H1 (cell line): ENCODE measurements at regions not wholly inside any gene's neighbourhood (a gene's known extent, or its start where the extent isn't known, plus 50 kb on each side); places are given as distances from the start of the nearest gene placed in this dataset.

Source experiments
- CTCF ChIA-PET: fragments of 300-600 bp; sonication (Branson Sonifier 250); formaldehyde crosslinking; loops from one replicate; lab custom pipeline; 2021; ENCODE audit not compliant: partially characterized antibody; lab: Charles Lee
- POLR2A ChIA-PET: fragments of 300-600 bp; sonication (Branson Sonifier 250); formaldehyde crosslinking; loops from one replicate; lab custom pipeline; 2021; ENCODE audit warnings: inconsistent platforms; ENCODE audit not compliant: partially characterized antibody; lab: Charles Lee
- DNase-seq, 2 experiments: peaks; one replicate each; pipeline versions ENCODE4 v3.0.0 to v3.0.0-alpha.2; 2010 to 2022; ENCODE audit warnings: low spot score in 2 of 2, low read depth in 1 of 2, mixed read lengths in 1 of 2
- FAIRE-seq: peaks from 2 replicates; lab custom pipeline; 2011; peaks lifted over from hg19 to GRCh38; lab: Jason Lieb, UNC
- H2AFZ ChIP-seq: 2 replicates; pipeline ENCODE4 v1.8.1; 2012; ENCODE audit warnings: low read length, inconsistent platforms
- H2AK5ac ChIP-seq: 2 replicates; pipeline ENCODE4 v1.6.1; 2013; ENCODE audit warnings: low read depth, low read length
- H2BK120ac ChIP-seq: replicated peaks from 2 replicates; pipeline ENCODE3; 2013; ENCODE audit warnings: low read depth, low read length, inconsistent platforms
- H2BK12ac ChIP-seq: 2 replicates; pipeline ENCODE4 v1.6.1; 2013; ENCODE audit warnings: low read depth, low read length
- H2BK15ac ChIP-seq: 2 replicates; pipeline ENCODE4 v1.6.1; 2013; ENCODE audit warnings: low read length
- H2BK20ac ChIP-seq: 2 replicates; pipeline ENCODE4 v1.6.1; 2013; ENCODE audit warnings: low read length
- H2BK5ac ChIP-seq: 2 replicates; pipeline ENCODE4 v1.6.1; 2013; ENCODE audit warnings: low read depth, low read length
- H3K14ac ChIP-seq: 2 replicates; pipeline ENCODE4 v1.6.1; 2013; ENCODE audit warnings: inconsistent platforms; ENCODE audit not compliant: insufficient read length
- H3K18ac ChIP-seq: 2 replicates; pipeline ENCODE4 v1.6.1; 2013; ENCODE audit warnings: low read length; ENCODE audit errors: extremely low read depth
- H3K23ac ChIP-seq: 2 replicates; pipeline ENCODE4 v1.6.1; 2013; ENCODE audit warnings: inconsistent platforms; ENCODE audit not compliant: insufficient read length
- H3K23me2 ChIP-seq: 2 replicates; pipeline ENCODE4 v1.6.1; 2013; ENCODE audit warnings: low read depth, low read length
- H3K27ac ChIP-seq: 2 replicates; pipeline ENCODE4 v1.6.1; 2011; ENCODE audit warnings: low read depth, low read length, inconsistent platforms
- H3K27me3 ChIP-seq, 4 experiments: replicated peaks in 1 of 4; 1 replicate in 1 of 4; 2 replicates in 3 of 4; pipeline versions ENCODE4 v1.6.1 to v1.8.1; 2011 to 2013; ENCODE audit warnings: low read length in 3 of 4, mild to moderate bottlenecking in 3 of 4, inconsistent platforms in 2 of 4, mixed read lengths in 2 of 4, moderate library complexity in 1 of 4; ENCODE audit not compliant: control insufficient read depth in 3 of 4, insufficient read depth in 3 of 4; ENCODE audit errors: extremely low read depth in 1 of 4
- H3K36me3 ChIP-seq, 4 experiments: 2 replicates each; pipeline versions ENCODE4 v1.6.1 to v1.8.1; 2011 to 2013; ENCODE audit warnings: mild to moderate bottlenecking in 4 of 4, low read length in 3 of 4, moderate library complexity in 2 of 4, control low read depth in 1 of 4, inconsistent platforms in 1 of 4; ENCODE audit not compliant: insufficient read depth in 4 of 4, control insufficient read depth in 2 of 4
- H3K4ac ChIP-seq: replicated peaks from 2 replicates; pipeline ENCODE3; 2013; ENCODE audit warnings: low read length, low read depth, mixed read lengths, inconsistent platforms; ENCODE audit not compliant: insufficient read length
- H3K4me1 ChIP-seq, 4 experiments: replicated peaks in 1 of 4; 1 replicate in 1 of 4; 2 replicates in 3 of 4; pipeline versions ENCODE4 v1.6.1 to v1.8.1; 2011 to 2013; ENCODE audit warnings: low read length in 3 of 4, inconsistent platforms in 2 of 4, mixed read lengths in 1 of 4; ENCODE audit not compliant: insufficient read depth in 4 of 4, control insufficient read depth in 3 of 4
- H3K4me2 ChIP-seq, 2 experiments: 2 replicates each; pipeline versions ENCODE4 v1.6.1 to v1.8.1; 2011 to 2013; ENCODE audit warnings: low read depth in 2 of 2, low read length in 2 of 2, control low read depth in 1 of 2, inconsistent platforms in 1 of 2, mild to moderate bottlenecking in 1 of 2; ENCODE audit not compliant: insufficient read depth in 1 of 2
- H3K4me3 ChIP-seq, 4 experiments: fragments of 200-600, 300-600 bp in 1 of 4; sonication (generic), shearing (Covaris generic), sonication (Bioruptor Twin) in 1 of 4; 2 replicates each; pipeline versions ENCODE4 v1.5.1 to v1.8.1; 2011 to 2016; ENCODE audit warnings: low read length in 4 of 4, low read depth in 3 of 4, control low read depth in 2 of 4, inconsistent platforms in 2 of 4, mild to moderate bottlenecking in 2 of 4, mixed read lengths in 1 of 4, moderate library complexity in 1 of 4; ENCODE audit not compliant: insufficient read depth in 2 of 4; ENCODE audit errors: extremely low read depth in 1 of 4
- H3K56ac ChIP-seq: replicated peaks from 2 replicates; pipeline ENCODE3; 2013; ENCODE audit warnings: low read depth, mild to moderate bottlenecking, mixed read lengths, low read length, inconsistent platforms; ENCODE audit not compliant: insufficient read length
- H3K79me1 ChIP-seq: 2 replicates; pipeline ENCODE4 v1.6.1; 2013; ENCODE audit warnings: low read depth, low read length, control low read depth
- H3K79me2 ChIP-seq, 2 experiments: 2 replicates each; pipeline versions ENCODE4 v1.6.1 to v1.8.1; 2012 to 2013; ENCODE audit warnings: low read length in 2 of 2, mild to moderate bottlenecking in 2 of 2, inconsistent platforms in 1 of 2; ENCODE audit not compliant: insufficient read depth in 2 of 2, control insufficient read depth in 1 of 2
- H3K9ac ChIP-seq, 4 experiments: replicated peaks in 1 of 4; 1 replicate in 1 of 4; 2 replicates in 3 of 4; pipeline versions ENCODE4 v1.6.1 to v1.8.1; 2011 to 2013; ENCODE audit warnings: low read depth in 3 of 4, low read length in 3 of 4, control low read depth in 2 of 4, mild to moderate bottlenecking in 2 of 4, moderate library complexity in 2 of 4, inconsistent platforms in 1 of 4; ENCODE audit errors: extremely low read depth in 1 of 4
- H3K9me3 ChIP-seq, 2 experiments: 2 replicates each; pipeline versions ENCODE4 v1.6.1 to v1.8.1; 2012 to 2013; ENCODE audit warnings: mild to moderate bottlenecking in 2 of 2, moderate library complexity in 2 of 2, control low read depth in 1 of 2, inconsistent platforms in 1 of 2, low read depth in 1 of 2, low read length in 1 of 2, mixed read lengths in 1 of 2; ENCODE audit not compliant: insufficient read depth in 2 of 2
- H4K20me1 ChIP-seq, 2 experiments: replicated peaks in 1 of 2; 2 replicates each; pipeline versions ENCODE3 to v1.8.1; 2011 to 2013; ENCODE audit warnings: inconsistent platforms in 2 of 2, low read length in 2 of 2, mild to moderate bottlenecking in 1 of 2; ENCODE audit not compliant: insufficient read depth in 2 of 2, control insufficient read depth in 1 of 2
- H4K5ac ChIP-seq: 2 replicates; pipeline ENCODE4 v1.6.1; 2013; ENCODE audit warnings: low read length, low read depth, mixed read lengths, inconsistent platforms; ENCODE audit not compliant: insufficient read length
- H4K8ac ChIP-seq: 2 replicates; pipeline ENCODE4 v1.8.0; 2013; ENCODE audit warnings: mild to moderate bottlenecking, moderate library complexity, low read length, inconsistent platforms; ENCODE audit not compliant: insufficient read depth; ENCODE audit errors: extremely low read depth
- H4K91ac ChIP-seq: replicated peaks from 2 replicates; pipeline ENCODE3; 2013; ENCODE audit warnings: low read length, mixed read lengths, inconsistent platforms; ENCODE audit not compliant: insufficient read length
- BACH1 ChIP-seq: IDR thresholded peaks from 2 replicates; pipeline ENCODE4 v1.6.1; 2012; ENCODE audit warnings: low read length, improper control_type of control experiment
- BCL11A ChIP-seq, 2 experiments: IDR thresholded peaks; one replicate each; pipeline ENCODE4 v1.6.1; 2011; ENCODE audit warnings: low read depth in 2 of 2, low read length in 2 of 2, mild to moderate bottlenecking in 2 of 2
- CBX8 ChIP-seq: fragments of 300-800, 300-1000 bp; sonication (generic); IDR thresholded peaks from 2 replicates; pipeline ENCODE4 v1.7.1; 2016; ENCODE audit warnings: low read depth, low read length, borderline replicate concordance
- CTBP2 ChIP-seq: IDR thresholded peaks from 2 replicates; pipeline ENCODE4 v1.7.0; 2011; ENCODE audit warnings: borderline replicate concordance, mild to moderate bottlenecking, moderate library complexity, mixed read lengths, low read length; ENCODE audit not compliant: insufficient read depth, insufficient read length
- EZH2 ChIP-seq: fragments of 200-600 bp; sonication (generic); IDR thresholded peaks from 2 replicates; pipeline ENCODE4 v1.7.1; 2012; ENCODE audit warnings: low read depth, mild to moderate bottlenecking, moderate library complexity, low read length, inconsistent platforms; ENCODE audit not compliant: severe bottlenecking
- PHF8 ChIP-seq: fragments of 200-600 bp; sonication (generic); conservative IDR thresholded peaks from 2 replicates; pipeline ENCODE4 v1.7.1; 2012; ENCODE audit warnings: low read depth, mild to moderate bottlenecking, inconsistent platforms, low read length, moderate library complexity
- POU5F1 ChIP-seq: IDR thresholded peaks from 2 replicates; pipeline ENCODE4 v1.6.1; 2011; ENCODE audit warnings: low read depth, mild to moderate bottlenecking, low read length, moderate library complexity
- RFX5 ChIP-seq: IDR thresholded peaks from 2 replicates; pipeline ENCODE4 v1.6.1; 2011; ENCODE audit warnings: low read depth, low read length, improper control_type of control experiment, borderline replicate concordance
- SAP30 ChIP-seq: fragments of 300-600 bp; sonication (generic); IDR thresholded peaks from 2 replicates; pipeline ENCODE4 v1.7.1; 2012; ENCODE audit warnings: low read length, moderate library complexity, mild to moderate bottlenecking, inconsistent platforms; ENCODE audit not compliant: insufficient read depth, insufficient replicate concordance
- SIX5 ChIP-seq: IDR thresholded peaks from 2 replicates; pipeline ENCODE4 v1.6.1; 2011; ENCODE audit warnings: mild to moderate bottlenecking, low read depth, low read length
- TCF12 ChIP-seq: IDR thresholded peaks from 2 replicates; pipeline ENCODE4 v1.6.1; 2011; ENCODE audit warnings: low read depth, mild to moderate bottlenecking, low read length
- WGBS, 2 experiments: shearing (Covaris generic) in 1 of 2; methylation state at CpG; one replicate each; pipeline versions ENCODE4 v1.1.6 to v1.1.7; 2013 to 2015; ENCODE audit warnings: low lambda C conversion rate in 2 of 2, mixed read lengths in 2 of 2, inconsistent platforms in 1 of 2, low coverage in 1 of 2, missing lambda C conversion rate in 1 of 2; ENCODE audit not compliant: insufficient replicate concordance in 2 of 2, insufficient coverage in 1 of 2, insufficient read length in 1 of 2; ENCODE audit errors: extremely low coverage in 1 of 2, missing lambda C conversion rate in 1 of 2; 5-methylcytosine and 5-hydroxymethylcytosine counted together
- TF ChIP-seq, protein P1 (sequence below): IDR thresholded peaks from 2 replicates; pipeline ENCODE4 v1.6.1; 2012; ENCODE audit warnings: inconsistent platforms

- DNase-seq (no peak), FAIRE-seq (no peak)
- H2AK5ac ChIP-seq, result no peak overlapping the region
- no peak overlapping the region for H3K18ac ChIP-seq
- H3K79me2 ChIP-seq, result no peaks in the 10 kb centered on the region
- no peaks in the 10 kb centered on the region for H3K23me2 ChIP-seq
- CTCF ChIA-PET, result no interaction called here
- no peak overlapping the region for H2AFZ ChIP-seq
- no peak for TF ChIP-seq PHF8
- no peak for TF ChIP-seq CTBP2
- TF ChIP-seq SIX5, result no peak
- no peak for TF ChIP-seq EZH2
- no peak for TF ChIP-seq CBX8
- no peak for TF ChIP-seq POU5F1
- no peak for TF ChIP-seq SAP30
- no peak for TF ChIP-seq BACH1
- TF ChIP-seq TCF12, result no peak
- TF ChIP-seq RFX5, result no peak
- TF ChIP-seq BCL11A (IDR thresholded peaks at IDR 0.05; ENCODE audit: low read depth in 2 of 2, low read length in 2 of 2), result no peak
- TF ChIP-seq, protein P1, sequence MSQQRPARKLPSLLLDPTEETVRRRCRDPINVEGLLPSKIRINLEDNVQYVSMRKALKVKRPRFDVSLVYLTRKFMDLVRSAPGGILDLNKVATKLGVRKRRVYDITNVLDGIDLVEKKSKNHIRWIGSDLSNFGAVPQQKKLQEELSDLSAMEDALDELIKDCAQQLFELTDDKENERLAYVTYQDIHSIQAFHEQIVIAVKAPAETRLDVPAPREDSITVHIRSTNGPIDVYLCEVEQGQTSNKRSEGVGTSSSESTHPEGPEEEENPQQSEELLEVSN, result no peak
- H3K9ac ChIP-seq, result no peak overlapping the region
- H3K4me2 ChIP-seq, result no peak overlapping the region
- no peak overlapping the region for H4K8ac ChIP-seq
- no peak overlapping the region for H2BK15ac ChIP-seq
- no peaks in the 10 kb centered on the region for H3K4me1 ChIP-seq
- no peak overlapping the region for H4K5ac ChIP-seq
- H3K27me3 ChIP-seq, result no peaks in the 10 kb centered on the region
- no peaks in the 10 kb centered on the region for H3K36me3 ChIP-seq
- no peak overlapping the region for H2BK120ac ChIP-seq
- no peak overlapping the region for H3K23ac ChIP-seq
- no peak overlapping the region for H3K14ac ChIP-seq
- no peak overlapping the region for H4K91ac ChIP-seq
- no peaks in the 10 kb centered on the region for H4K20me1 ChIP-seq
- no peak overlapping the region for H2BK12ac ChIP-seq
- no peak overlapping the region for H3K56ac ChIP-seq
- 96% methylated on average over 1 of the region's 1 CpG; no CpG with 5 or more reads in 1 of the 2 experiments for WGBS, 2 experiments
- H3K4me3 ChIP-seq, result no peak overlapping the region
- no peak overlapping the region for H3K27ac ChIP-seq
- H2BK5ac ChIP-seq, result no peak overlapping the region
- H3K4ac ChIP-seq, result no peak overlapping the region
- H3K9me3 ChIP-seq, result peaks cover 17 to 18% of the 10 kb centered on the region in 2 experiments
- POLR2A ChIA-PET, result no interaction called here
- H2BK20ac ChIP-seq, result no peak overlapping the region
- no peaks in the 10 kb centered on the region for H3K79me1 ChIP-seq
These were observed 457.5 kb upstream of the CCDC179 start for GRCh38 chr11:23317816-23318215.
